ENCODE measurements at regions not wholly inside any gene's neighbourhood (a gene's known extent, or its start where the extent isn't known, plus 50 kb on each side); places are given as distances from the start of the nearest gene placed in this dataset.

- no peak for DNase-seq (ENCODE audit: low read depth, low spot score)
- no peaks in the 10 kb centered on the region for H3K4me1 ChIP-seq (ENCODE audit: control insufficient read depth, extremely low read depth, insufficient read depth, low read length)
- no peaks in the 10 kb centered on the region for H3K9me1 ChIP-seq (replicated peaks; ENCODE audit: control insufficient read depth, extremely low read depth, insufficient read depth, low read length)
- H4K20me1 ChIP-seq (replicated peaks; ENCODE audit: control insufficient read depth, extremely low read depth, insufficient read depth, low read length): no peaks in the 10 kb centered on the region
- intact Hi-C loops (cut with micrococcal nuclease): no loop called here
- H3K27me3 ChIP-seq (ENCODE audit: control insufficient read depth in 2 of 2, insufficient read depth in 2 of 2, low read length in 2 of 2): no peaks in the 10 kb centered on the region
- TF ChIP-seq EZH2 (IDR thresholded peaks at IDR 0.05; ENCODE audit: borderline replicate concordance, low read depth, low read length, severe bottlenecking): no peak
- H3K4me2 ChIP-seq (ENCODE audit: insufficient read depth, low read length): no peak overlapping the region
- no peaks in the 10 kb centered on the region for H3K36me3 ChIP-seq (ENCODE audit: control insufficient read depth in 2 of 2, extremely low read depth in 1 of 2, insufficient read depth in 2 of 2, low read length in 2 of 2)
- POLR2A ChIA-PET: interaction anchor here (0.6 kb wide), 1 partner anchor 9 kb away, joined by 3 read pairs; no protein-coding TSS in a partner anchor
- H3K4me3 ChIP-seq (replicated peaks in 1 of 3; ENCODE audit: insufficient read depth in 1 of 3, low read depth in 1 of 3, low read length in 3 of 3): no peak overlapping the region
- CTCF ChIA-PET: no interaction called here
- H3K79me2 ChIP-seq (ENCODE audit: control insufficient read depth, insufficient read depth, low read length): no peaks in the 10 kb centered on the region
- dilution Hi-C loops (cut with MboI; ENCODE audit: extremely low pct_ligation_motif_present, low sequenced_read_pairs): no loop called here
- H3K9me3 ChIP-seq (replicated peaks; ENCODE audit: control insufficient read depth, insufficient read depth, low read length): peaks cover 2% of the 10 kb centered on the region
- no peak overlapping the region for H2AFZ ChIP-seq (ENCODE audit: low read depth, low read length)
- no peak overlapping the region for H3K9ac ChIP-seq (replicated peaks; ENCODE audit: extremely low read depth, insufficient read depth, low read length)
- no TSS peak for BruUV-seq (replicated peaks)
- FAIRE-seq: no peak
- H3K27ac ChIP-seq (ENCODE audit: insufficient read depth, low read depth, low read length): no peak overlapping the region
These were observed 492.7 kb upstream of the DDX18 start for GRCh38 chr2:117321816-117322215.

GRCh38 chr2:117323331-117323730, 491.2 kb upstream of the DDX18 start:
- TF ChIP-seq, protein P1, sequence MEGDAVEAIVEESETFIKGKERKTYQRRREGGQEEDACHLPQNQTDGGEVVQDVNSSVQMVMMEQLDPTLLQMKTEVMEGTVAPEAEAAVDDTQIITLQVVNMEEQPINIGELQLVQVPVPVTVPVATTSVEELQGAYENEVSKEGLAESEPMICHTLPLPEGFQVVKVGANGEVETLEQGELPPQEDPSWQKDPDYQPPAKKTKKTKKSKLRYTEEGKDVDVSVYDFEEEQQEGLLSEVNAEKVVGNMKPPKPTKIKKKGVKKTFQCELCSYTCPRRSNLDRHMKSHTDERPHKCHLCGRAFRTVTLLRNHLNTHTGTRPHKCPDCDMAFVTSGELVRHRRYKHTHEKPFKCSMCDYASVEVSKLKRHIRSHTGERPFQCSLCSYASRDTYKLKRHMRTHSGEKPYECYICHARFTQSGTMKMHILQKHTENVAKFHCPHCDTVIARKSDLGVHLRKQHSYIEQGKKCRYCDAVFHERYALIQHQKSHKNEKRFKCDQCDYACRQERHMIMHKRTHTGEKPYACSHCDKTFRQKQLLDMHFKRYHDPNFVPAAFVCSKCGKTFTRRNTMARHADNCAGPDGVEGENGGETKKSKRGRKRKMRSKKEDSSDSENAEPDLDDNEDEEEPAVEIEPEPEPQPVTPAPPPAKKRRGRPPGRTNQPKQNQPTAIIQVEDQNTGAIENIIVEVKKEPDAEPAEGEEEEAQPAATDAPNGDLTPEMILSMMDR (IDR thresholded peaks at IDR 0.05; ENCODE audit: extremely low read depth in 1 of 2, insufficient read depth in 1 of 2, low read depth in 1 of 2, low read length in 2 of 2): no peak
- no peak for TF ChIP-seq MYC (IDR thresholded peaks at IDR 0.05; ENCODE audit: low read depth, low read length)
- Histone ChIP-seq H2AFZ (ENCODE audit: low read depth, low read length) (no peak overlapping the region), H3K9me3 (replicated peaks; ENCODE audit: control insufficient read depth, insufficient read depth, low read length) (no peaks in the 10 kb centered on the region), H3K27ac (ENCODE audit: insufficient read depth, low read depth, low read length) (no peak overlapping the region), H3K4me1 (ENCODE audit: control insufficient read depth, extremely low read depth, insufficient read depth, low read length) (no peaks in the 10 kb centered on the region), H3K4me3 (replicated peaks in 1 of 3; ENCODE audit: insufficient read depth in 1 of 3, low read depth in 1 of 3, low read length in 3 of 3) (no peak overlapping the region), H3K4me2 (ENCODE audit: insufficient read depth, low read length) (no peak overlapping the region), H4K20me1 (replicated peaks; ENCODE audit: control insufficient read depth, extremely low read depth, insufficient read depth, low read length) (no peaks in the 10 kb centered on the region), H3K27me3 (ENCODE audit: control insufficient read depth in 2 of 2, insufficient read depth in 2 of 2, low read length in 2 of 2) (no peaks in the 10 kb centered on the region), H3K79me2 (ENCODE audit: control insufficient read depth, insufficient read depth, low read length) (no peaks in the 10 kb centered on the region), H3K9me1 (replicated peaks; ENCODE audit: control insufficient read depth, extremely low read depth, insufficient read depth, low read length) (no peaks in the 10 kb centered on the region), H3K36me3 (ENCODE audit: control insufficient read depth in 2 of 2, extremely low read depth in 1 of 2, insufficient read depth in 2 of 2, low read length in 2 of 2) (no peaks in the 10 kb centered on the region), H3K9ac (replicated peaks; ENCODE audit: extremely low read depth, insufficient read depth, low read length) (no peak overlapping the region)
- dilution Hi-C loops (cut with MboI; ENCODE audit: extremely low pct_ligation_motif_present, low sequenced_read_pairs) (no loop called here), intact Hi-C loops (cut with micrococcal nuclease) (no loop called here)
- BruUV-seq (replicated peaks): no TSS peak
- POLR2A ChIA-PET: no interaction called here
- FAIRE-seq: no peak
- no peak for DNase-seq (ENCODE audit: low read depth, low spot score)
- CTCF ChIA-PET: no interaction called here
